IMR-90 (cell line): ENCODE measurements at regions not wholly inside any gene's neighbourhood (a gene's known extent, or its start where the extent isn't known, plus 50 kb on each side); places are given as distances from the start of the nearest gene placed in this dataset.
A peak's percentile ranks its signal among the peaks of the same experiment; 100 is the strongest.
"Not testable (repeated sequence)": the region's sequence is repeated elsewhere in the genome, so short reads cannot be mapped to it uniquely, and the experiment has no call there.

ENCODE experiments used
- ATAC-seq: fragments of 200-7000 bp; cut with Tn5 transposase; 2 replicates; pipeline ENCODE4 v1.9.1; 2020; ENCODE audit warnings: low read depth, mild to moderate bottlenecking, moderate library complexity
- BruUV-seq: library from RNA; stranded (reverse); fragments of 400-500 nt; replicated peaks from 2 replicates; lab custom pipeline; 2021; lab: Mats Ljungman, UMichigan
- CTCF ChIA-PET: fragments of 300-600 bp; formaldehyde crosslinking; extraction: SDS; loops from one replicate; lab custom pipeline; 2021; ENCODE audit warnings: antibody characterized with exemption; lab: Yijun Ruan, JAX
- POLR2A ChIA-PET: fragments of 300-600 bp; sonication (Branson Sonifier 250); formaldehyde crosslinking; loops from one replicate; lab custom pipeline; 2022; ENCODE audit warnings: antibody characterized with exemption; ENCODE audit not compliant: unreplicated experiment; lab: Charles Lee
- DNase-seq: peaks from one replicate; pipeline ENCODE4 v3.0.0; 2013
- H2AFZ ChIP-seq: replicated peaks from 2 replicates; pipeline ENCODE3; 2013; ENCODE audit warnings: low read length, mild to moderate bottlenecking; ENCODE audit not compliant: poor library complexity
- H2AK5ac ChIP-seq: 2 replicates; pipeline ENCODE4 v1.6.1; 2013; ENCODE audit warnings: low read depth, low read length, inconsistent platforms
- H2AK9ac ChIP-seq: replicated peaks from 2 replicates; pipeline ENCODE3; 2013; ENCODE audit warnings: mild to moderate bottlenecking, low read depth, low read length, moderate library complexity; ENCODE audit not compliant: poor library complexity
- H2BK120ac ChIP-seq: 2 replicates; pipeline ENCODE4 v1.6.1; 2013; ENCODE audit warnings: low read depth, low read length, inconsistent platforms
- H2BK15ac ChIP-seq: 3 replicates; pipeline ENCODE4 v1.6.1; 2013; ENCODE audit warnings: low read depth, low read length, inconsistent platforms
- H2BK20ac ChIP-seq: 2 replicates; pipeline ENCODE4 v1.6.1; 2013; ENCODE audit warnings: low read depth, mild to moderate bottlenecking, inconsistent platforms, low read length, moderate library complexity
- H2BK5ac ChIP-seq: 2 replicates; pipeline ENCODE4 v1.6.1; 2013; ENCODE audit warnings: mild to moderate bottlenecking, low read depth, low read length, inconsistent platforms; ENCODE audit not compliant: poor library complexity, severe bottlenecking
- H3K14ac ChIP-seq: replicated peaks from 2 replicates; pipeline ENCODE4 v1.6.1; 2013; ENCODE audit warnings: low read depth, low read length, inconsistent platforms
- H3K18ac ChIP-seq: 2 replicates; pipeline ENCODE4 v1.6.1; 2013; ENCODE audit warnings: low read depth, low read length, control low read depth
- H3K23ac ChIP-seq: 2 replicates; pipeline ENCODE4 v1.6.1; 2013; ENCODE audit warnings: low read depth, low read length, inconsistent platforms
- H3K27ac ChIP-seq: 2 replicates; pipeline ENCODE4 v1.5.1; 2013; ENCODE audit warnings: mild to moderate bottlenecking, control low read depth, low read length; ENCODE audit not compliant: insufficient read depth
- H3K27me3 ChIP-seq: 2 replicates; pipeline ENCODE4 v1.6.1; 2013; ENCODE audit warnings: low read length; ENCODE audit not compliant: control insufficient read depth, insufficient read depth
- H3K36me3 ChIP-seq: 2 replicates; pipeline ENCODE4 v1.6.1; 2013; ENCODE audit warnings: low read length, mixed read lengths; ENCODE audit not compliant: control insufficient read depth, insufficient read depth
- H3K4ac ChIP-seq: 2 replicates; pipeline ENCODE4 v1.6.1; 2013; ENCODE audit warnings: low read depth, low read length, inconsistent platforms
- H3K4me1 ChIP-seq: 2 replicates; pipeline ENCODE4 v1.6.1; 2013; ENCODE audit warnings: low read length, mixed read lengths; ENCODE audit not compliant: control insufficient read depth, insufficient read depth
- H3K4me2 ChIP-seq: 2 replicates; pipeline ENCODE4 v1.6.1; 2013; ENCODE audit warnings: low read depth, mild to moderate bottlenecking, control low read depth, low read length, moderate library complexity
- H3K4me3 ChIP-seq: 2 replicates; pipeline ENCODE4 v1.5.1; 2013; ENCODE audit warnings: low read depth, mild to moderate bottlenecking, control low read depth, low read length, moderate library complexity; ENCODE audit not compliant: insufficient read depth
- H3K56ac ChIP-seq: 2 replicates; pipeline ENCODE4 v1.6.1; 2013; ENCODE audit warnings: low read length, inconsistent platforms; ENCODE audit not compliant: insufficient read depth; ENCODE audit errors: extremely low read depth
- H3K79me1 ChIP-seq, 2 experiments: 2 replicates each; pipeline ENCODE4 v1.6.1; 2013; ENCODE audit warnings: low read length in 2 of 2, inconsistent platforms in 1 of 2, low read depth in 1 of 2
- H3K9ac ChIP-seq: 2 replicates; pipeline ENCODE4 v1.6.1; 2013; ENCODE audit warnings: low read depth, low read length, control low read depth
- H3K9me1 ChIP-seq: 2 replicates; pipeline ENCODE4 v1.6.1; 2013; ENCODE audit warnings: low read length, inconsistent platforms; ENCODE audit not compliant: insufficient read depth
- H3K9me3 ChIP-seq: 2 replicates; pipeline ENCODE4 v1.6.1; 2013; ENCODE audit warnings: low read length; ENCODE audit not compliant: control insufficient read depth, insufficient read depth
- H4K20me1 ChIP-seq: 2 replicates; pipeline ENCODE4 v1.6.1; 2013; ENCODE audit warnings: low read length, inconsistent platforms; ENCODE audit not compliant: insufficient read depth
- H4K5ac ChIP-seq: 2 replicates; pipeline ENCODE4 v1.6.1; 2013; ENCODE audit warnings: mild to moderate bottlenecking, low read depth, low read length, control low read depth
- H4K8ac ChIP-seq, 2 experiments: 2 replicates each; pipeline ENCODE4 v1.6.1; 2013; ENCODE audit warnings: low read depth in 2 of 2, low read length in 2 of 2, control low read depth in 1 of 2, inconsistent platforms in 1 of 2
- H4K91ac ChIP-seq: 2 replicates; pipeline ENCODE4 v1.6.1; 2013; ENCODE audit warnings: low read depth, low read length, inconsistent platforms; ENCODE audit not compliant: insufficient read depth
- FOS ChIP-seq: fragments of 150-350 bp; IDR thresholded peaks from 2 replicates; pipeline ENCODE4 v1.6.1; 2016; ENCODE audit warnings: low read depth, low read length
- NFE2L2 ChIP-seq: fragments of 150-350 bp; IDR thresholded peaks from 2 replicates; pipeline ENCODE4 v1.6.1; 2016; ENCODE audit warnings: low read depth, mild to moderate bottlenecking, low read length
- WGBS, 2 experiments: methylation state at CpG; one replicate each; pipeline versions ENCODE4 v1.1.5 to v1.1.7; 2013; ENCODE audit warnings: missing lambda C conversion rate in 2 of 2; ENCODE audit not compliant: insufficient read length in 1 of 2; ENCODE audit errors: extremely low coverage in 2 of 2; 5-methylcytosine and 5-hydroxymethylcytosine counted together
- dilution Hi-C: fragments of 300-500 bp; cut with HindIII; formaldehyde crosslinking; loops from one replicate; pipeline ENCODE4 v1.14.3; 2018; ENCODE audit warnings: low sequenced_read_pairs; ENCODE audit not compliant: unreplicated experiment
- in situ Hi-C: fragments of 300-500 bp; cut with MboI; formaldehyde crosslinking; loops from 3 replicates; pipeline ENCODE4 v1.14.3; 2019; ENCODE audit warnings: low sequenced_read_pairs, inconsistent platforms, mixed read lengths
- intact Hi-C: fragments of 100-400 bp; cut with micrococcal nuclease; formaldehyde crosslinking; loops from 2 replicates; pipeline ENCODE4 v1.10.0; 2022
- TF ChIP-seq, protein P1 (sequence below): fragments of 150-350 bp; IDR thresholded peaks from 2 replicates; pipeline ENCODE4 v1.6.1; 2016; ENCODE audit warnings: low read depth, mild to moderate bottlenecking, low read length, moderate library complexity, borderline replicate concordance

DNA sequence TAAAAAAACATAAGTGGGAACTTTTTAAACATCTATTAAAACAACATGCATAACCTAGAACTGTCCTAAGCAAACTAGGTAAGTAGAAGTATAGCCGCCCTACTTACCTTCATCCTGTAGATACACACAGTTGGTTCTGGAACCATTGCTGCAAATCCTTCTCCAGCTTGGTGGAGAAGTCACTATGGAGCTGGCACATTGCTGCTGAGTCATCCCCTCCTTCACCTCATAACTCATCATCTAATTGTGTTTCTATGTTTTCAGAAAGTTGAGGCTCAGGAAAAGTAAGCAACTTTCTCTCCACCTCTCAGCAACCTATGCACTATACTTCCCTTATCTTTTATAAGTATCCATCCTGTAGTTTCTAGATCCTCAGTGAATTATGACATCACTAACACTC, 269.8 kb upstream of the MMADHC start:
- no peak overlapping the region for H3K27ac ChIP-seq
- no peak for ATAC-seq

DNA sequence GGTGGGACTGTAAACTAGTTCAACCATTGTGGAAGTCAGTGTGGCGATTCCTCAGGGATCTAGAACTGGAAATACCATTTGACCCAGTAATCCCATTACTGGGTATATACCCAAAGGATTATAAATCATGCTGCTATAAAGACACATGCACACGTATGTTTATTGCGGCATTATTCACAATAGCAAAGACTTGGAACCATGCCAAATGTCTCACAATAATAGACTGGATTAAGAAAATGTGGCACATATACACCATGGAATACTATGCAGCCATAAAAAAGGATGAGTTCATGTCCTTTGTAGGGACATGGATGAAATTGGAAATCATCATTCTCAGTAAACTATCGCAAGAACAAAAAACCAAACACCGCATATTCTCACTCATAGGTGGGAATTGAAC, 268.3 kb upstream of the MMADHC start:
- H2BK120ac ChIP-seq, H3K56ac ChIP-seq, H3K4me1 ChIP-seq, H3K79me1 ChIP-seq, H3K4ac ChIP-seq, H4K8ac ChIP-seq, DNase-seq, ATAC-seq, dilution Hi-C loops, H3K9ac ChIP-seq, H3K18ac ChIP-seq, H2BK20ac ChIP-seq, CTCF ChIA-PET, H2BK15ac ChIP-seq, in situ Hi-C loops, H4K91ac ChIP-seq, H2AK5ac ChIP-seq, intact Hi-C loops, POLR2A ChIA-PET, H4K5ac ChIP-seq, H3K27ac ChIP-seq, H2BK5ac ChIP-seq, BruUV-seq, H3K4me2 ChIP-seq, H3K14ac ChIP-seq, H3K9me1 ChIP-seq, H3K27me3 ChIP-seq, H2AFZ ChIP-seq, H4K20me1 ChIP-seq, H3K23ac ChIP-seq, H2AK9ac ChIP-seq, H3K4me3 ChIP-seq, H3K9me3 ChIP-seq, H3K36me3 ChIP-seq: not testable (repeated sequence)
- no CpG with 5 or more reads among the region's 5 CpGs for WGBS, 2 experiments

More for the DNA sequence above, 269.8 kb upstream of the MMADHC start:
- Histone ChIP-seq H3K79me1 (no peaks in the 10 kb centered on the region), H3K56ac (no peak overlapping the region), H3K18ac (no peak overlapping the region), H3K36me3 (no peaks in the 10 kb centered on the region), H3K4me1 (peaks cover 10% of the 10 kb centered on the region), H4K20me1 (no peaks in the 10 kb centered on the region), H4K5ac (no peak overlapping the region), H4K91ac (no peak overlapping the region), H3K4ac (no peak overlapping the region), H3K27me3 (no peaks in the 10 kb centered on the region), H3K4me3 (no peak overlapping the region), H2AK5ac (peak overlapping the region; percentile 5; the same call in 1 of the 2 replicates), H3K9me3 (no peaks in the 10 kb centered on the region), H3K4me2 (no peak overlapping the region), H3K9me1 (peaks cover 6% of the 10 kb centered on the region), H3K14ac (0 out of 2 replicates have a peak overlapping the region, but pooled peaks have one; percentile 7), H2BK5ac (no peak overlapping the region), H2AFZ (no peak overlapping the region), H3K23ac (peak overlapping the region; percentile 33; the same call in 1 of the 2 replicates), H2AK9ac (no peak overlapping the region), H3K9ac (no peak overlapping the region), H2BK20ac (no peak overlapping the region; the same call in 1 of the 2 replicates), H4K8ac (peak overlapping the region in 1 of 2 experiments; percentile 67; a peak in 1 of 4 replicates), H2BK120ac (peak overlapping the region; percentile 52), H2BK15ac (peak overlapping the region; percentile 2; the same call in 2 of the 3 replicates)
- no TSS peak for BruUV-seq
- TF ChIP-seq NFE2L2, result peak; percentile 88
- TF ChIP-seq FOS, result 0 out of 2 replicates have a peak, but pooled peaks have one; percentile 19
- TF ChIP-seq, protein P1, sequence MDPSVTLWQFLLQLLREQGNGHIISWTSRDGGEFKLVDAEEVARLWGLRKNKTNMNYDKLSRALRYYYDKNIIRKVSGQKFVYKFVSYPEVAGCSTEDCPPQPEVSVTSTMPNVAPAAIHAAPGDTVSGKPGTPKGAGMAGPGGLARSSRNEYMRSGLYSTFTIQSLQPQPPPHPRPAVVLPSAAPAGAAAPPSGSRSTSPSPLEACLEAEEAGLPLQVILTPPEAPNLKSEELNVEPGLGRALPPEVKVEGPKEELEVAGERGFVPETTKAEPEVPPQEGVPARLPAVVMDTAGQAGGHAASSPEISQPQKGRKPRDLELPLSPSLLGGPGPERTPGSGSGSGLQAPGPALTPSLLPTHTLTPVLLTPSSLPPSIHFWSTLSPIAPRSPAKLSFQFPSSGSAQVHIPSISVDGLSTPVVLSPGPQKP, result no peak
- ChIA-PET POLR2A (no interaction called here), CTCF (no interaction called here)
- dilution Hi-C loops (no loop called here), intact Hi-C loops (no loop called here), in situ Hi-C loops (no loop called here)
- no CpG with 5 or more reads among the region's 1 CpG for WGBS, 2 experiments
- peak; percentile 56 for DNase-seq
